ENCODE measurements at regions not wholly inside any gene's neighbourhood (a gene's known extent, or its start where the extent isn't known, plus 50 kb on each side); places are given as distances from the start of the nearest gene placed in this dataset.

GRCh38 chr12:94714378-94715114 lies 64.2 kb upstream of the TMCC3 start:
- TF ChIP-seq MAX (IDR thresholded peaks at IDR 0.05) (no peak), TCF12 (IDR thresholded peaks at IDR 0.05; ENCODE audit: low read depth) (no peak), ZBTB7A (IDR thresholded peaks at IDR 0.05; ENCODE audit: low read depth) (no peak), FOXM1 (IDR thresholded peaks at IDR 0.05; ENCODE audit: borderline replicate concordance, low read depth) (no peak), TAF1 (IDR thresholded peaks at IDR 0.05; ENCODE audit: low read depth) (no peak), USF1 (IDR thresholded peaks at IDR 0.05) (no peak), REST (IDR thresholded peaks at IDR 0.05; ENCODE audit: low read depth) (no peak), TEAD4 (IDR thresholded peaks at IDR 0.05) (no peak), NFIC (IDR thresholded peaks at IDR 0.05) (no peak), CREB1 (IDR thresholded peaks at IDR 0.05; ENCODE audit: low read depth) (no peak), RAD21 (IDR thresholded peaks at IDR 0.05; ENCODE audit: low read depth) (no peak), YY1 (IDR thresholded peaks at IDR 0.05; ENCODE audit: low read depth) (no peak), EGR1 (IDR thresholded peaks at IDR 0.05) (no peak), EP300 (IDR thresholded peaks at IDR 0.05; ENCODE audit: borderline replicate concordance) (no peak), CEBPB (IDR thresholded peaks at IDR 0.05) (no peak)

GRCh38 chr12:94712815-94713515 lies 62.6 kb upstream of the TMCC3 start:
- no peak for TF ChIP-seq REST (IDR thresholded peaks at IDR 0.05; ENCODE audit: low read depth)
- no peak for TF ChIP-seq USF1 (IDR thresholded peaks at IDR 0.05)
- no peak for TF ChIP-seq TEAD4 (IDR thresholded peaks at IDR 0.05)

GRCh38 chr12:94710933-94711332 lies 60.6 kb upstream of the TMCC3 start:
- TF ChIP-seq RAD21 (IDR thresholded peaks at IDR 0.05; ENCODE audit: low read depth): peak; percentile 62
- TF ChIP-seq MAX (IDR thresholded peaks at IDR 0.05): no peak

GRCh38 chr12:94707892-94708291 lies 57.5 kb upstream of the TMCC3 start:
- TF ChIP-seq TAF1 (IDR thresholded peaks at IDR 0.05; ENCODE audit: low read depth): no peak
- no peak for TF ChIP-seq FOXM1 (IDR thresholded peaks at IDR 0.05; ENCODE audit: borderline replicate concordance, low read depth)
- no peak for TF ChIP-seq TCF12 (IDR thresholded peaks at IDR 0.05; ENCODE audit: low read depth)
- TF ChIP-seq USF1 (IDR thresholded peaks at IDR 0.05): no peak
- no peak for TF ChIP-seq MAX (IDR thresholded peaks at IDR 0.05)
- no peak for TF ChIP-seq CREB1 (IDR thresholded peaks at IDR 0.05; ENCODE audit: low read depth)
- TF ChIP-seq CEBPB (IDR thresholded peaks at IDR 0.05): no peak
- TF ChIP-seq RAD21 (IDR thresholded peaks at IDR 0.05; ENCODE audit: low read depth): no peak
- TF ChIP-seq ZBTB7A (IDR thresholded peaks at IDR 0.05; ENCODE audit: low read depth): no peak
- no peak for TF ChIP-seq REST (IDR thresholded peaks at IDR 0.05; ENCODE audit: low read depth)
- no peak for TF ChIP-seq EP300 (IDR thresholded peaks at IDR 0.05; ENCODE audit: borderline replicate concordance)
- no peak for TF ChIP-seq EGR1 (IDR thresholded peaks at IDR 0.05)
- TF ChIP-seq TEAD4 (IDR thresholded peaks at IDR 0.05): no peak
- TF ChIP-seq NFIC (IDR thresholded peaks at IDR 0.05): no peak

Measured in Ishikawa (cell line).